ENCODE measurements at regions not wholly inside any gene's neighbourhood (a gene's known extent, or its start where the extent isn't known, plus 50 kb on each side); places are given as distances from the start of the nearest gene placed in this dataset.

DNA sequence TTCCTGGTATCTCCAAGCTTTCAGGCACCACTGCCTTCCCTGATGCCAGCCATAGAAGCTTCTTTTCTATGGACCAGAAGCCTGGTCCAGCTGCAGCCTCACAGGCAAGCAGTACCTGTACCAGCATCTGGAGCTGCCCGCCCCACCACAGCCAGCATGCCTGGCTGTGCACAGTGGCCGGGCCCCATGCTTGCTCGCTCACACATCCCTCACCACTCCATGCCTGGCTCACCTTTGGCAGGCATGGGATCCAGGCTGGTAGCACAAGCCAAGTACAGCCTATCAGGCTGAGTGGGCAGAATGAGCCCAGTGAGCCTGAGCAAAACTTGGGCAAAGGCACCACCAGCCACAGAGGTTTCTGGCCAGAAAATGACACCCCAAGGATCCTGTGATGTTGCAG is 93.4 kb downstream of the TPRA1 start:
- Mint-ChIP-seq H3K4me1 (ENCODE audit: unreplicated experiment) (no peaks in the 10 kb centered on the region), H3K9me3 (ENCODE audit: unreplicated experiment) (peaks cover 5% of the 10 kb centered on the region), H3K27me3 (ENCODE audit: unreplicated experiment) (peaks cover 2% of the 10 kb centered on the region), H3K27ac (ENCODE audit: unreplicated experiment) (no peak overlapping the region), H3K4me3 (ENCODE audit: unreplicated experiment) (no peak overlapping the region), H3K36me3 (ENCODE audit: low read depth, unreplicated experiment) (no peaks in the 10 kb centered on the region)
- DNase-seq (ENCODE audit: low spot score): no peak
- TF ChIP-seq, protein P1, sequence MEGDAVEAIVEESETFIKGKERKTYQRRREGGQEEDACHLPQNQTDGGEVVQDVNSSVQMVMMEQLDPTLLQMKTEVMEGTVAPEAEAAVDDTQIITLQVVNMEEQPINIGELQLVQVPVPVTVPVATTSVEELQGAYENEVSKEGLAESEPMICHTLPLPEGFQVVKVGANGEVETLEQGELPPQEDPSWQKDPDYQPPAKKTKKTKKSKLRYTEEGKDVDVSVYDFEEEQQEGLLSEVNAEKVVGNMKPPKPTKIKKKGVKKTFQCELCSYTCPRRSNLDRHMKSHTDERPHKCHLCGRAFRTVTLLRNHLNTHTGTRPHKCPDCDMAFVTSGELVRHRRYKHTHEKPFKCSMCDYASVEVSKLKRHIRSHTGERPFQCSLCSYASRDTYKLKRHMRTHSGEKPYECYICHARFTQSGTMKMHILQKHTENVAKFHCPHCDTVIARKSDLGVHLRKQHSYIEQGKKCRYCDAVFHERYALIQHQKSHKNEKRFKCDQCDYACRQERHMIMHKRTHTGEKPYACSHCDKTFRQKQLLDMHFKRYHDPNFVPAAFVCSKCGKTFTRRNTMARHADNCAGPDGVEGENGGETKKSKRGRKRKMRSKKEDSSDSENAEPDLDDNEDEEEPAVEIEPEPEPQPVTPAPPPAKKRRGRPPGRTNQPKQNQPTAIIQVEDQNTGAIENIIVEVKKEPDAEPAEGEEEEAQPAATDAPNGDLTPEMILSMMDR (IDR thresholded peaks at IDR 0.05; ENCODE audit: unreplicated experiment): no peak

DNA sequence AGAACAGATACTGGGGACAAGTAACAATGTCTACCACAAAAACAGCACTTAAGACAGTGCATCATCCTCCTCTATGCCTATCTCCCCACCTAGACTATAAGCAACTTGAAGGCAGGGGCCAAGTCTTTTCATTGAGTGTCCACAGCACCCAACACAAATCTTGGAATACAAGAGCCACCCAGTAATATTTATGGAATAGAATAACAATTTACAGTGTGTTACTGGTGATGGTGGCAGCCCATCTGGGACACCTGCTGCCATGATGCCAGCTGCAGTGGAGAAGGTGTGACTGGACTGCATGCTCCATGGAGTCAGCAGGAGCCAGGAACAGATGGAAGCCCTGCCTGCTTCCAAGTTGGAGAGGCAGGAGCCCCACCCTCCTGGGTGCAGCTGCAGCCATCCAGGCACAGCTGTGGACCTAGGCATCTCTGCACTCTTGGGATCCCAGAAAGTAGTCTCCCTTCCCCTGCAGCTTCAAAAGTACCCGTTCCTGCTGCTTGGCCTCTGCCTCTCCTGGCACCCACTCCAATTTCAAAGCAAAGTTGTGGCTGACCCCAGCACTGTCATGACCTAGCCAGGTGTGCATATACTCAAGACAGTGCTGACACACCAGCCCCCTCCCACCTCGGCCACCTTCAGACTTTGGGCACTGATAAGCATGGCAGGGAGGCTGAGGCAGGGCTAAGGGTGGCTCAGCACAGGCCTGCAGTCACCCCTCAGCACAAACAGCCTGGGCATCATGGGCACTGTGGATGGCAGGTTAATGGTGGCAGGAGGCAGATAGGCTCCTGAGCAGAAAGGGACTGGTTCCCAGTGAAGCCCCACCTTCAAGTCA is 94.5 kb downstream of the TPRA1 start:
- Mint-ChIP-seq H3K9me3 (ENCODE audit: unreplicated experiment) (peaks cover 5% of the 10 kb centered on the region), H3K27ac (ENCODE audit: unreplicated experiment) (no peak overlapping the region), H3K27me3 (ENCODE audit: unreplicated experiment) (peaks cover 2% of the 10 kb centered on the region), H3K4me1 (ENCODE audit: unreplicated experiment) (no peaks in the 10 kb centered on the region), H3K4me3 (ENCODE audit: unreplicated experiment) (no peak overlapping the region), H3K36me3 (ENCODE audit: low read depth, unreplicated experiment) (no peaks in the 10 kb centered on the region)
- TF ChIP-seq, protein P1 (IDR thresholded peaks at IDR 0.05; ENCODE audit: unreplicated experiment): no peak
- no peak for DNase-seq (ENCODE audit: low spot score)

DNA sequence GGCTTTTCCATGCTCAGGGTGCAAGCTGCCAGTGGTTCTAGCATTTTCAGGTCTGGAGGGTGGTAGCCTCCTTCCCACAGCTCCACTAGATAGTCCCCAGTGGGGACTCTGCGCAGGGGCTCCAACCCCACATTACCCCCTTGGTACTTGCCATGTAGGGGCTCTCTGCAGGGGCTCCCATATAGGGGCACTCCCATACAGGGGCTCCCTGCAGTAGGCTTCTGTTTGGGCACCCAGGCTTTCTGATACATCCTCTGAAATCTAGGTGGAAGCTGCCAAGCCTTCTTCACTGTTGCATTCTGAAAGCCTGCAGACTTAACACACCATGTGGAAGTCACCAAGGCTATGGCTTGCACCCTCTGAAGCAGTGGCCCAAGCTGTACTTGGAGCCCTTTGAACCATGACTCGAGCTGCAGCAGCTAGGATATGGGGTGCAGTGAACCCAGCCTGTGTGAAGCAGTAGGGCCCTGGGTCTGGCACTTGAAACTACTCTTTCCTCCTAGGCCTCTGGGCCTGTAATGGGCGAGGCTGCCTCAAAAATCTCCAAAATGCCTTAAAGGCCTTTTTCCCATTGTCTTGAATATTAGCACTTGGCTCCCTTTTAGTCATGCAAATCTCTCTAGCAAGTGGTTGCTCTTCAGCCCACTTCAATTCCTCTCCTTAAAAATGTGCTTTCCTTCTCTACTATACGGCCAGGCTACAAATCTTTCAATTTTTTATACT is 96.4 kb downstream of the TPRA1 start:
- Mint-ChIP-seq H3K4me3 (ENCODE audit: unreplicated experiment) (no peak overlapping the region), H3K27me3 (ENCODE audit: unreplicated experiment) (peaks cover 2% of the 10 kb centered on the region), H3K36me3 (ENCODE audit: low read depth, unreplicated experiment) (no peaks in the 10 kb centered on the region), H3K4me1 (ENCODE audit: unreplicated experiment) (no peaks in the 10 kb centered on the region), H3K27ac (ENCODE audit: unreplicated experiment) (no peak overlapping the region), H3K9me3 (ENCODE audit: unreplicated experiment) (no peaks in the 10 kb centered on the region)
- DNase-seq (ENCODE audit: low spot score): no peak
- TF ChIP-seq, protein P1 (IDR thresholded peaks at IDR 0.05; ENCODE audit: unreplicated experiment): no peak

DNA sequence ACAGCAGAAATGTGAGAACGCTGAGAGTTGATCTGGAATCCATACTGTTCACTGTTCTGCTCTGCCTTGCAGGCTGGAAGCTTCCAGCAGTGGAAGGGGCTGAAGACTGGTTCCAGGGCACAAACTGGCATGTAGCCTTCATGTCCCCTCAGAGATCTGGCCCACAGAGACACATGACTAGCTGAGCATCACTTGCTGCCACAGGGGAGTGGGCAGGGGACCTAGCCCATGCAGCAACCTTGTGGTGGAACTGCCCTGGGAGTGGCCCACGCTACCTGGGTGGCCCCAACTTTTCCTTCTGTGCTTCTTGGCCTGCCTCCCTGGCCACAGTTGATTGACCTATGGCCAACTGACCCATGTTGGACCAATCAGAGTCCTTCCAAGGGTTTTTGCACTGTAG is 98.1 kb downstream of the TPRA1 start:
- no peak for DNase-seq (ENCODE audit: low spot score)
- no peaks in the 10 kb centered on the region for H3K9me3 Mint-ChIP-seq (ENCODE audit: unreplicated experiment)
- H3K27ac Mint-ChIP-seq (ENCODE audit: unreplicated experiment): no peak overlapping the region
- TF ChIP-seq, protein P1 (IDR thresholded peaks at IDR 0.05; ENCODE audit: unreplicated experiment): no peak
- H3K36me3 Mint-ChIP-seq (ENCODE audit: low read depth, unreplicated experiment): no peaks in the 10 kb centered on the region
- peaks cover 2% of the 10 kb centered on the region for H3K27me3 Mint-ChIP-seq (ENCODE audit: unreplicated experiment)
- H3K4me3 Mint-ChIP-seq (ENCODE audit: unreplicated experiment): no peak overlapping the region
- H3K4me1 Mint-ChIP-seq (ENCODE audit: unreplicated experiment): no peaks in the 10 kb centered on the region

DNA sequence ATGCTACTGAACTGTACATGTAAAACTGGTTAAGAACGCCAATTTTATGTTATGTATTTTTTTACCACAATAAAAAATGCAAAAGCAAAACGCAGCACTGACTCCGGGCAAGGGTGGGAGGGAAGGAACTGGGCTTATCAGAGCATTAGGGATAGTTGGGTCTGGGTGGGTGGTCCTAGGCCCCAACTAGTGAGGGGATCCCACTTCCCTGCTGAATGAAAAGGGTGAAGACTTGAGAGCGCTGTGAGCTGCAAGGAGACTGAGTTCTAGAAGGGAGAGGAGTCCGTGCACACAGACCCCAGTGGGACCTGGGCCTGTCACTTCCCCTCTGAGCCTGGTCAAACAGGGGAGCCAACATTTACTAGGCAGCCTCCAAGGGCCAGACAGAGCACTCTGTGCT is 98.6 kb downstream of the TPRA1 start:
- Mint-ChIP-seq H3K27ac (ENCODE audit: unreplicated experiment) (no peak overlapping the region), H3K4me3 (ENCODE audit: unreplicated experiment) (no peak overlapping the region), H3K27me3 (ENCODE audit: unreplicated experiment) (peaks cover 2% of the 10 kb centered on the region), H3K4me1 (ENCODE audit: unreplicated experiment) (no peaks in the 10 kb centered on the region), H3K9me3 (ENCODE audit: unreplicated experiment) (no peaks in the 10 kb centered on the region), H3K36me3 (ENCODE audit: low read depth, unreplicated experiment) (no peaks in the 10 kb centered on the region)
- TF ChIP-seq, protein P1 (IDR thresholded peaks at IDR 0.05; ENCODE audit: unreplicated experiment): no peak
- DNase-seq (ENCODE audit: low spot score): no peak

Measured in endothelial cell (in vitro differentiated cells).